ENCODE measurements at regions not wholly inside any gene's neighbourhood (a gene's known extent, or its start where the extent isn't known, plus 50 kb on each side); places are given as distances from the start of the nearest gene placed in this dataset.

GRCh38 chr10:83458611-83459010 lies 680.7 kb upstream of the GHITM start:
- TF ChIP-seq, protein P1, sequence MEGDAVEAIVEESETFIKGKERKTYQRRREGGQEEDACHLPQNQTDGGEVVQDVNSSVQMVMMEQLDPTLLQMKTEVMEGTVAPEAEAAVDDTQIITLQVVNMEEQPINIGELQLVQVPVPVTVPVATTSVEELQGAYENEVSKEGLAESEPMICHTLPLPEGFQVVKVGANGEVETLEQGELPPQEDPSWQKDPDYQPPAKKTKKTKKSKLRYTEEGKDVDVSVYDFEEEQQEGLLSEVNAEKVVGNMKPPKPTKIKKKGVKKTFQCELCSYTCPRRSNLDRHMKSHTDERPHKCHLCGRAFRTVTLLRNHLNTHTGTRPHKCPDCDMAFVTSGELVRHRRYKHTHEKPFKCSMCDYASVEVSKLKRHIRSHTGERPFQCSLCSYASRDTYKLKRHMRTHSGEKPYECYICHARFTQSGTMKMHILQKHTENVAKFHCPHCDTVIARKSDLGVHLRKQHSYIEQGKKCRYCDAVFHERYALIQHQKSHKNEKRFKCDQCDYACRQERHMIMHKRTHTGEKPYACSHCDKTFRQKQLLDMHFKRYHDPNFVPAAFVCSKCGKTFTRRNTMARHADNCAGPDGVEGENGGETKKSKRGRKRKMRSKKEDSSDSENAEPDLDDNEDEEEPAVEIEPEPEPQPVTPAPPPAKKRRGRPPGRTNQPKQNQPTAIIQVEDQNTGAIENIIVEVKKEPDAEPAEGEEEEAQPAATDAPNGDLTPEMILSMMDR (IDR thresholded peaks at IDR 0.05), result no peak

DNA sequence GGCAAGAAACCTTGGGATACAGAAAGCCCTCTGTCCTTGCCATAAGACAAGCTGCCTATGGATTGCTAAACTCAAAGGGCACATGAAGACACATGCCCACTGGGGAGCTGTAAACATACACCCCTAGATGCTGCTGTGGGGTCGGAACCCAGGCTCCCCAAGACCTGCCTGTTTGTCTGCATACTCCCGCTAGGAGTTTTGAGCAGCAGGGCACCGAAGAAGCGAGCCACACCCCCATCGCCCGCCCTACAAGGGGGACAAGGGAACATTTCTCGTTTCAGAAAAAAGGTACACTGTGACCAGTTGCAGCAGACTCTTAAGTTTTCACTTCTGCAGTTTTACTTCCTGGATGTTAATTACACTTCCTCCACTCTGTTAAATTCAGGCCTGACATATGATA lies 680.2 kb upstream of the GHITM start:
- TF ChIP-seq, protein P1 (IDR thresholded peaks at IDR 0.05), result no peak

- TF ChIP-seq, protein P1 (IDR thresholded peaks at IDR 0.05), result no peak
These were observed 669.5 kb upstream of the GHITM start for GRCh38 chr10:83469728-83470331.

GRCh38 chr10:83476211-83476610 lies 663.1 kb upstream of the GHITM start:
- TF ChIP-seq, protein P1 (IDR thresholded peaks at IDR 0.05), result no peak

GRCh38 chr10:83489161-83489560 lies 650.1 kb upstream of the GHITM start:
- TF ChIP-seq, protein P1 (IDR thresholded peaks at IDR 0.05), result no peak

DNA sequence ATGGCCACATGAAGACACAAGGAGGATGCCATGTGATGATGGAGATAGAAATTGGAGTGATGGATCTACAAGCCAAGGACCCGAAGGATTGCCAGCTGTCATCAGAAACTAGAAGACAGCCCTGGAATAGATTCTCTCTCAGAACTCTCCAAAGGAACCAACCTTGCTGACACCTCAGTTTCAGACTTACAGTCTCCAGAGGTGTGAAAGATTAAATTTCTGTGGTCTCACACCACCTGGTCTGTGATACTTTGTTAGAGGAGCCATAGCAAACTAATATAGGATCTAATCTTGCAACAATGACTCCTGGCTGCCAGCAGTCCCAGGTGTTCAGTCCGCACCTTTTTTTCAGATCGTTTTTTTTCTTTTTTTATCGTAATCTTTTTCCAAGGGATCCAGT lies 647.3 kb upstream of the GHITM start:
- TF ChIP-seq, protein P1 (IDR thresholded peaks at IDR 0.05), result no peak

GRCh38 chr10:83512681-83513080 lies 626.6 kb upstream of the GHITM start:
- TF ChIP-seq, protein P1 (IDR thresholded peaks at IDR 0.05), result no peak

GRCh38 chr10:83515001-83515400 lies 624.3 kb upstream of the GHITM start:
- TF ChIP-seq, protein P1 (IDR thresholded peaks at IDR 0.05), result no peak
